HG03354 (cell line): ENCODE measurements at regions not wholly inside any gene's neighbourhood (a gene's known extent, or its start where the extent isn't known, plus 50 kb on each side); places are given as distances from the start of the nearest gene placed in this dataset.

Experiments used
- ATAC-seq: cut with Tn5 transposase; IDR thresholded peaks from one replicate; pipeline ENCODE4 v1.9.1; 2021; ENCODE audit warnings: mild to moderate bottlenecking; ENCODE audit not compliant: unreplicated experiment, poor library complexity, severe bottlenecking

- no peak for ATAC-seq
Measured at GRCh38 chr18:67957684-67958083, 441.2 kb upstream of the DSEL start.

GRCh38 chr18:67954594-67954993 is 438.1 kb upstream of the DSEL start:
- no peak for ATAC-seq

- no peak for ATAC-seq
Measured at GRCh38 chr18:67951137-67951536, 434.6 kb upstream of the DSEL start.

GRCh38 chr18:67938660-67939059 is 422.1 kb upstream of the DSEL start:
- no peak for ATAC-seq

- no peak for ATAC-seq
Measured at GRCh38 chr18:67935638-67936037, 419.1 kb upstream of the DSEL start.

- ATAC-seq, result no peak
Measured at GRCh38 chr18:67933271-67933670, 416.8 kb upstream of the DSEL start.

- no peak for ATAC-seq
Measured at GRCh38 chr18:67932271-67932670, 415.8 kb upstream of the DSEL start.

- ATAC-seq, result no peak
Measured at GRCh38 chr18:67926929-67927864, 410.7 kb upstream of the DSEL start.

- no peak for ATAC-seq
Measured at GRCh38 chr18:67924656-67925055, 408.1 kb upstream of the DSEL start.

- ATAC-seq, result no peak
Measured at GRCh38 chr18:67919316-67919715, 402.8 kb upstream of the DSEL start.

GRCh38 chr18:67916097-67916496 is 399.6 kb upstream of the DSEL start:
- no peak for ATAC-seq

- no peak for ATAC-seq
Measured at GRCh38 chr18:67913040-67913439, 396.5 kb upstream of the DSEL start.

- ATAC-seq, result no peak
Measured at GRCh38 chr18:67901573-67901972, 385.1 kb upstream of the DSEL start.

GRCh38 chr18:67896451-67896850 is 379.9 kb upstream of the DSEL start:
- no peak for ATAC-seq

- no peak for ATAC-seq
Measured at GRCh38 chr18:67893916-67894315, 377.4 kb upstream of the DSEL start.

- ATAC-seq, result no peak
Measured at GRCh38 chr18:67876871-67877270, 360.4 kb upstream of the DSEL start.

- no peak for ATAC-seq
Measured at GRCh38 chr18:67875944-67876343, 359.4 kb upstream of the DSEL start.

GRCh38 chr18:67875060-67875459 is 358.5 kb upstream of the DSEL start:
- ATAC-seq, result no peak

- ATAC-seq, result no peak
Measured at GRCh38 chr18:67865400-67865799, 348.9 kb upstream of the DSEL start.

GRCh38 chr18:67864677-67865340 is 348.3 kb upstream of the DSEL start:
- ATAC-seq, result no peak

GRCh38 chr18:67862069-67862468 is 345.5 kb upstream of the DSEL start:
- no peak for ATAC-seq
